A673 (cell line): ENCODE measurements at regions not wholly inside any gene's neighbourhood (a gene's known extent, or its start where the extent isn't known, plus 50 kb on each side); places are given as distances from the start of the nearest gene placed in this dataset.

Experiments used
- CTCF ChIP-seq: fragments of 300-800, 200-600 bp; sonication (generic); conservative IDR thresholded peaks from 2 replicates; pipeline ENCODE4 v1.5.1; 2017; ENCODE audit warnings: low read depth, mild to moderate bottlenecking, antibody characterized with exemption, low read length, moderate library complexity, mixed read lengths
- EZH2 ChIP-seq: fragments of 200-600 bp; sonication (generic); IDR thresholded peaks from 2 replicates; pipeline ENCODE4 v1.6.1; 2017; ENCODE audit warnings: borderline replicate concordance, low read depth, mild to moderate bottlenecking, mixed read lengths, antibody characterized with exemption, low read length; ENCODE audit not compliant: poor library complexity, severe bottlenecking

DNA sequence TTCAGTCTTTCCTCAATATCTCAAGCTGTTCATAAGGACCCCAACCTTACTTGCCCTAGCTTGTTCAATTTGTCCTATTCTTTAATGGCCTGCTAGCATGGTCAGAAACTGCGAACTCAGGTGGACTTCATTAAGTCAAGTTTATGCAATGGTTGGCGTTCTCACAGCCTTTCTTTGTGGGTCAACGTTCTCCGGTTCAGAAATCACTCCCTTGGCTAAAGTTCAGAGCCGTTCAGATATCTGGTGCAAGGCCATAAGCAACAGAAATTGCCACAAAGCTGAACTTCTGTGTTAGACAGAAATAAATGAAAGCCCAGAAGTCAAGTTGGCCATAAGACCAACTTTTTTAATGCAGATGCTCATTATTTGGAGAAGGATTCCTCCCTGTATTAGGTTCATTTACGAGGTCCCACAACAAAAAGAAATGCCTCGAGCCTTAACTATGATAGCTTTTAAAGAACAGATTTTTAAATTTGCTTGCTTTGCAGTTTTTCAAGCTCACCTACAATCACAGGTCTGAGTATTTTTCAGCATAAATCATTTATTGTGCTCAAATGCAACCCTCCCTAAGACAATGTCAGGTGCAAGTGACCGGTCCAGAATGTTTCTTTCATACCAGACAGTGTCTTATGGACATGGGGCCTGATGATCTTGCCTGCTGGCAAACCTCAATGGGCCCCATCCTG is 140.2 kb upstream of the COL11A1 start:
- TF ChIP-seq CTCF (no peak), EZH2 (no peak)
